GM23248 (cell line): ENCODE measurements at regions not wholly inside any gene's neighbourhood (a gene's known extent, or its start where the extent isn't known, plus 50 kb on each side); places are given as distances from the start of the nearest gene placed in this dataset.
A peak's percentile ranks its signal among the peaks of the same experiment; 100 is the strongest.

ENCODE experiments used
- DNase-seq: peaks from one replicate; pipeline ENCODE4 v3.0.0-alpha.2; 2015
- H2AFZ ChIP-seq: fragments of 200-600 bp; sonication (generic); 2 replicates; pipeline ENCODE4 v1.6.1; 2016; ENCODE audit warnings: antibody characterized with exemption
- H3F3A ChIP-seq: fragments of 200-600 bp; sonication (generic); 2 replicates; pipeline ENCODE4 v1.6.1; 2016; ENCODE audit warnings: mild to moderate bottlenecking, antibody characterized with exemption, mixed run types; ENCODE audit not compliant: insufficient read depth
- H3K27ac ChIP-seq: fragments of 200-600 bp; sonication (generic); 2 replicates; pipeline ENCODE4 v1.5.1; 2016; ENCODE audit warnings: mild to moderate bottlenecking
- H3K27me3 ChIP-seq: fragments of 200-600 bp; sonication (generic); replicated peaks from 2 replicates; pipeline ENCODE4 v1.6.1; 2016; ENCODE audit warnings: mild to moderate bottlenecking; ENCODE audit not compliant: insufficient read depth
- H3K36me3 ChIP-seq: fragments of 200-600 bp; sonication (generic); 2 replicates; pipeline ENCODE4 v1.6.1; 2016; ENCODE audit warnings: low read depth, mild to moderate bottlenecking
- H3K4me1 ChIP-seq: fragments of 200-600 bp; sonication (generic); 2 replicates; pipeline ENCODE4 v1.6.1; 2016; ENCODE audit warnings: mild to moderate bottlenecking; ENCODE audit not compliant: insufficient read depth
- H3K4me2 ChIP-seq: fragments of 200-600 bp; sonication (generic); one replicate; pipeline ENCODE4 v1.6.1; 2016; ENCODE audit warnings: mild to moderate bottlenecking; ENCODE audit not compliant: unreplicated experiment
- H3K4me3 ChIP-seq: fragments of 200-600 bp; sonication (generic); 2 replicates; pipeline ENCODE4 v1.5.1; 2016; ENCODE audit warnings: mild to moderate bottlenecking
- H3K79me2 ChIP-seq: fragments of 200-600 bp; sonication (generic); 2 replicates; pipeline ENCODE4 v1.6.1; 2016; ENCODE audit warnings: mild to moderate bottlenecking; ENCODE audit not compliant: insufficient read depth
- H3K9ac ChIP-seq: fragments of 200-600 bp; sonication (generic); 2 replicates; pipeline ENCODE4 v1.6.1; 2016; ENCODE audit warnings: mild to moderate bottlenecking
- H3K9me2 ChIP-seq: fragments of 200-600 bp; sonication (generic); 2 replicates; pipeline ENCODE4 v1.6.1; 2016; ENCODE audit warnings: mixed run types, mild to moderate bottlenecking, moderate library complexity; ENCODE audit not compliant: insufficient read depth
- H3K9me3 ChIP-seq: fragments of 200-600 bp; sonication (generic); one replicate; pipeline ENCODE4 v1.6.1; 2017; ENCODE audit warnings: low read depth
- H4K20me1 ChIP-seq: fragments of 200-600 bp; sonication (generic); 2 replicates; pipeline ENCODE4 v1.6.0; 2016; ENCODE audit not compliant: insufficient read depth
- EZH2 ChIP-seq: fragments of 200-600 bp; sonication (generic); IDR thresholded peaks from 2 replicates; pipeline ENCODE4 v1.6.1; 2018; ENCODE audit warnings: antibody characterized with exemption, mild to moderate bottlenecking; ENCODE audit not compliant: insufficient read depth, poor library complexity, severe bottlenecking
- EZH2phosphoT487 ChIP-seq: fragments of 200-600 bp; sonication (generic); IDR thresholded peaks from 2 replicates; pipeline ENCODE4 v1.6.1; 2018; ENCODE audit warnings: antibody characterized with exemption, moderate library complexity, mild to moderate bottlenecking, low read depth; ENCODE audit not compliant: insufficient read depth
- WGBS, 2 experiments: methylation state at CpG; one replicate each; pipeline ENCODE4 v1.1.6; 2015 to 2017; ENCODE audit warnings: low lambda C conversion rate in 2 of 2, low coverage in 1 of 2; ENCODE audit errors: missing lambda C conversion rate in 2 of 2; 5-methylcytosine and 5-hydroxymethylcytosine counted together
- in situ Hi-C: fragments of 300-500 bp; cut with MboI; formaldehyde crosslinking; loops from 2 replicates; pipeline ENCODE4 v1.15.0; 2020

GRCh38 chr4:58113126-58113525 is 1002.9 kb upstream of the IGFBP7 start:
- H3K4me1 ChIP-seq, result no peaks in the 10 kb centered on the region
- H3K36me3 ChIP-seq, result no peaks in the 10 kb centered on the region
- 2% methylated on average over 2 of the region's 2 CpGs for WGBS, 2 experiments
- no peak overlapping the region for H3K27ac ChIP-seq
- H3K79me2 ChIP-seq, result no peaks in the 10 kb centered on the region
- no peak overlapping the region for H2AFZ ChIP-seq
- in situ Hi-C loops, result no loop called here
- H3K9ac ChIP-seq, result no peak overlapping the region
- no peak overlapping the region for H3K4me2 ChIP-seq
- H4K20me1 ChIP-seq, result no peaks in the 10 kb centered on the region
- no peaks in the 10 kb centered on the region for H3K9me2 ChIP-seq
- no peak overlapping the region for H3K4me3 ChIP-seq
- no peaks in the 10 kb centered on the region for H3K9me3 ChIP-seq
- no peaks in the 10 kb centered on the region for H3F3A ChIP-seq
- H3K27me3 ChIP-seq, result no peaks in the 10 kb centered on the region
- TF ChIP-seq EZH2phosphoT487 (no peak), EZH2 (no peak)
- no peak for DNase-seq

- no peak for TF ChIP-seq EZH2
- TF ChIP-seq EZH2phosphoT487, result no peak
- Histone ChIP-seq H3K79me2 (no peaks in the 10 kb centered on the region), H3K9ac (no peak overlapping the region), H3K9me2 (no peaks in the 10 kb centered on the region), H3K4me3 (no peak overlapping the region), H3K9me3 (no peaks in the 10 kb centered on the region), H3F3A (no peaks in the 10 kb centered on the region), H3K36me3 (no peaks in the 10 kb centered on the region), H3K27ac (no peak overlapping the region), H2AFZ (no peak overlapping the region), H3K4me1 (no peaks in the 10 kb centered on the region), H4K20me1 (no peaks in the 10 kb centered on the region), H3K4me2 (no peak overlapping the region), H3K27me3 (no peaks in the 10 kb centered on the region)
- in situ Hi-C loops, result no loop called here
- WGBS, 2 experiments, result 0% methylated on average over 2 of the region's 2 CpGs
- peak; percentile 0 for DNase-seq
These were observed 1001.6 kb upstream of the IGFBP7 start for GRCh38 chr4:58111818-58112217.

GRCh38 chr4:58093352-58093751 is 983.2 kb upstream of the IGFBP7 start:
- TF ChIP-seq EZH2phosphoT487, result no peak
- TF ChIP-seq EZH2, result no peak
- no peaks in the 10 kb centered on the region for H3K9me2 ChIP-seq
- H3K79me2 ChIP-seq, result no peaks in the 10 kb centered on the region
- H3F3A ChIP-seq, result no peaks in the 10 kb centered on the region
- H3K27ac ChIP-seq, result no peak overlapping the region
- no peaks in the 10 kb centered on the region for H3K27me3 ChIP-seq
- WGBS, 2 experiments, result 58 to 68% methylated on average over 4 of the region's 4 CpGs
- no peaks in the 10 kb centered on the region for H3K4me1 ChIP-seq
- H3K36me3 ChIP-seq, result no peaks in the 10 kb centered on the region
- H3K4me3 ChIP-seq, result no peak overlapping the region
- in situ Hi-C loops, result no loop called here
- no peaks in the 10 kb centered on the region for H3K9me3 ChIP-seq
- no peak overlapping the region for H2AFZ ChIP-seq
- no peak for DNase-seq
- H3K4me2 ChIP-seq, result no peak overlapping the region
- H3K9ac ChIP-seq, result no peak overlapping the region
- H4K20me1 ChIP-seq, result no peaks in the 10 kb centered on the region

- no peak overlapping the region for H3K27ac ChIP-seq
- no peaks in the 10 kb centered on the region for H3K9me3 ChIP-seq
- no peak overlapping the region for H3K4me2 ChIP-seq
- in situ Hi-C loops, result no loop called here
- H3K36me3 ChIP-seq, result no peaks in the 10 kb centered on the region
- H3F3A ChIP-seq, result no peaks in the 10 kb centered on the region
- H3K9ac ChIP-seq, result no peak overlapping the region
- H3K79me2 ChIP-seq, result no peaks in the 10 kb centered on the region
- no peak overlapping the region for H2AFZ ChIP-seq
- no peak for DNase-seq
- no peaks in the 10 kb centered on the region for H4K20me1 ChIP-seq
- H3K9me2 ChIP-seq, result no peaks in the 10 kb centered on the region
- H3K27me3 ChIP-seq, result no peaks in the 10 kb centered on the region
- TF ChIP-seq EZH2, result no peak
- TF ChIP-seq EZH2phosphoT487, result no peak
- H3K4me3 ChIP-seq, result no peak overlapping the region
- H3K4me1 ChIP-seq, result no peaks in the 10 kb centered on the region
These were observed 980.4 kb upstream of the IGFBP7 start for GRCh38 chr4:58090539-58090938.

GRCh38 chr4:58081356-58081755 is 971.2 kb upstream of the IGFBP7 start:
- Histone ChIP-seq H3K36me3 (no peaks in the 10 kb centered on the region), H2AFZ (no peak overlapping the region), H3K4me2 (no peak overlapping the region), H3K9me2 (no peaks in the 10 kb centered on the region), H3K79me2 (no peaks in the 10 kb centered on the region), H3K4me1 (no peaks in the 10 kb centered on the region), H4K20me1 (no peaks in the 10 kb centered on the region), H3K27me3 (no peaks in the 10 kb centered on the region), H3F3A (no peaks in the 10 kb centered on the region), H3K9ac (no peak overlapping the region), H3K9me3 (no peaks in the 10 kb centered on the region), H3K4me3 (no peak overlapping the region), H3K27ac (no peak overlapping the region)
- in situ Hi-C loops, result no loop called here
- no peak for DNase-seq
- TF ChIP-seq EZH2phosphoT487 (no peak), EZH2 (no peak)
